ENCODE measurements at regions not wholly inside any gene's neighbourhood (a gene's known extent, or its start where the extent isn't known, plus 50 kb on each side); places are given as distances from the start of the nearest gene placed in this dataset.

- DNase-seq = peak; percentile 11
Measured at GRCh38 chr9:10674586-10674985, 61.8 kb upstream of the PTPRD start.

GRCh38 chr9:10678010-10678409 lies 65.2 kb upstream of the PTPRD start:
- no peak for DNase-seq

DNA sequence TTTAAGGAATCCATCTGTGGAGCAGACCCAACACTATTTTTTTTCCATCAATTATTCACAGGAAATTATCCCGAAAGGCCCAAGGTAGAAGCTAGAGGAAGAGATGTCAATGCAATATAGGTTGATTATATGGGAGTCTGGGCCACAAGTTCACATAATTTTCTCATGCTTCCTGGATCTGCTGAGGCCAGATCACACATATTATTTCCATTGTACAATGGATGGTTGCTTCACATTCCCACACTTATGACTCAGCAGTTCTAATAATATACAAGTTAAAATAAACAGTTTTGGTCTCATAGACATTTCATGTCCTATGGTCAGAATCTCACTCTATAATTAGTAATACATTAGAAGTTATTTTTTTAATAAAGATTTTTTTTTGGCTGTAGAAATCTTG lies 66.0 kb upstream of the PTPRD start:
- no peak for DNase-seq

DNA sequence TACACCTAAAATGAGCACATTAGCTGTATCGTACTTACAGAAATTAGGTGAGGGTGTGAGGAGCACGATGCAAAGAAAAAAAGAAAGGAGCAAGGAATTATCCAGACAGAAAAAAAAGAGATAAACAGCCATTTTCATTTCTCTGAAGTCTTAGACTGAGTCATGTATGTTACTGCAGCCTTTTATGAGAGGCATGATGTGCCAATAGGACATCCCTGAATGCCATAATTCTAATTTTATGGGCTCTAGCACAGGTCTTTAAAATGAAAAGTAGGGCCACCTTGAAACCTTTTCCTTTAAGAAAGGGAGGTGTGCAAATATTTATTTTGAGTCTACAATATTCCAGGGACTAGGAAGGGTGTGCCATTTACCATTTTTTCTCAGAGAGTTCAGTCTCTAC lies 74.1 kb upstream of the PTPRD start:
- peak; percentile 20 for DNase-seq

DNA sequence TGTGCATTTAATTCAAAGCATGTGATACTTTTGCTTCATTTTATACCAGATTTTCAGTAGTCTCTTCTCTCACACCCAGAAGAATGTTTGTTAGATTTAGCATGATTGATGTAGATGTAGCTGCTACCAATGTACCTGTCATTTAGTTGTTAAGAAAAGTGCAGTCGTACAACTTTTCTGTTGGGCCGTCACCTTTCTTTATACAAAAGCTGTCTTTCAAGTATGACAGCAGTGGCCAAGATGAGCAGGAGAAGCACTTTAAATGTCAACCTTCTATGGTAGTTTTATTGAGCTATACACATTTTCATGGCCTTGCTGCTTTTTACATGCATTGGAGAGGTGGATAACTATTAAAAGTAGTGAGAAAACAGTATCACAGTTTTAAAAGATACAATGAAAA lies 77.7 kb upstream of the PTPRD start:
- no peak for DNase-seq

GRCh38 chr9:10697044-10697443 lies 84.2 kb upstream of the PTPRD start:
- peak; percentile 12 for DNase-seq

GRCh38 chr9:10700291-10700690 lies 87.5 kb upstream of the PTPRD start:
- DNase-seq = no peak

- DNase-seq = peak; percentile 43
Measured at GRCh38 chr9:10700915-10701314, 88.1 kb upstream of the PTPRD start.

- no peak for DNase-seq
Measured at GRCh38 chr9:10701906-10702305, 89.1 kb upstream of the PTPRD start.

DNA sequence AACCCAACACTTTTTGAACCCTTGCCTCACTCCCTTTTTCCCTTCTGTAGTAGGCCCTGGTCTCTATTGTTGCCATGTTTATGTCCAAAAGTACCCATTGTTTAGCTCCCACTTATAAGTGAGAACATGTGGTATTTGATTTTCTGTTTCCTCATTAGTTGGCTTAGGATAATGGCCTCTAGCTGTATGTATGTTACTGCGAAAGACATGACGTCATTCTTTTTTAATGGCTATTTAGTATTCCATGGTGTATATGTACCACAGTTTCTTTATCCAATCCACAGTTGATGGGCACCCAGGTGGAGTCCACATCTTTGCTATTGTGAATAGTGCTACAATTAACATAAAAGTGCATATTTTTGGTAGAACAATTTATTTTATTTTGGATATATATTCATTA lies 90.3 kb upstream of the PTPRD start:
- no peak for DNase-seq

DNA sequence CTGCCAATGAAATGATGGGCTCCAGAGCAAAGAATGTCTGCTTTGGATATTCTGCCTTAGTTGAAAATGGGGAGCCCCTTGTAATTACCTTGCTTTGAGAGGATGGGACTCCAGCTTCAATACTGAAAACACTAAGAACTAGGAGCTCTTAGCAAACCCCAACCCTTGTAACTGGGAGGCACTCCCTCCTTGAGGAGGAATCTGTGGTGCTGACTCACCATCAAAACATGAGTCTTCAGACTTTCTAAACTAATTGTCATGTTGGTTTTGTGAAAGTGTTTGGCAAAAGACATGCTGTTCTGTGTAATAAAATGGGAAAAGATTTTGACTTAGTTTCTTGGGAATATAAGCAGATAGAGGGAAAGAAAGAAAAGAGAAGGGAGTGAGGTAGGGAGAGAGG lies 91.9 kb upstream of the PTPRD start:
- no peak for DNase-seq

DNA sequence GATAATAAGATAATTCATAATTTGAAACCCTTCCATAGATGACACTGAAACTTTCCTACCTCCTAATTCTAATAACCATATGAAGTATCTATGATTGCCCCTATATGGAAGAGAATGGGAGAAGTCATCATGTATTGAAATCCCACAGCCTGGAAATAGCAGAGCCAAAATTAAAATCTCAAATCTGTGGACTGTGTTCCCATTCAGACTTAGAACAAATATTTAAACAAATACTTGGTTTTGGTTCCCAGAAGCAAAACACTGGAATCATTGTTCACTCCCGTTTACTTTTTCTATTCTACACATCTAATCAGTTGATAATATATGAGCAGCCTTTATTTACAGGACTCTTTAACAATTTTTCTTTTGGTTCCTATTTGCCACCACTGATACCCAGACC lies 92.6 kb upstream of the PTPRD start:
- DNase-seq = no peak

DNA sequence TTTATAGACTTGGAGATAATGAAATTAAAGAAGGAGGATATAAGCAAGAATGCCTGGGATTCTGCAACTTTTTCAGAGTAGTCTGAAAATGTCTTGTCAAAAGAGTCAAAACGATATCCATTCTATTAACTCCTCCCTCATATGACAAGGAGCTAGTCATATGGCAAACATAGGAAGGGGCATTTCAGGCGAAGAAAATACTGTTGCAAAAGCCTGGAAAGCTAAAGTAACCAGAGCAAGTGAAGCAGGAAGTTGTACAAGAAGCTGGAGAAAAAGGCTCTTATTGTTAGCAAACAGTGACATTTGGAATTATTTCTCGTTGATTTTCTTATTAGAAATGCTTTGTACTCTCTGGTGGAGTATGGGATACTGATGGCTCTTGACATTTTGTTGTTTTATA lies 94.0 kb upstream of the PTPRD start:
- no peak for DNase-seq

DNA sequence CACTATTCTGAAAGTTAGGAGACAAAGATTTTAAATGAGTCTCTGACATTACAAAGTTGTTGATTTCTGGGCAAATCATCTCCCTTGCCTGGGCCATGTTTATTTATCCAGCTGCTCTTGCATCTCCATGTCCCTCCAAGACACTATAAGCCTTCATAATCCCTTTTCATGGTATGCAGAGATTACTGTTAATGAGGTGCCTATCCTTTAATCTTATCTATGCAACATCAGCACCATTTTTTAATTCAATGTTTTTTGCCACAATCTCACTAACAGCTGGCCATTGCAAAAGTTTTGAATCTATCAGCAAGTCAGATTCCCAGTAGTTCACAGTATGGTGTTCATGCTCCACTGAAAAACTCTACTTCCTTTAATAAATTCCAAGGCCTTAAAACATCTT lies 108.5 kb upstream of the PTPRD start:
- DNase-seq = no peak

GRCh38 chr9:10729213-10729612 lies 116.4 kb upstream of the PTPRD start:
- DNase-seq = no peak

DNA sequence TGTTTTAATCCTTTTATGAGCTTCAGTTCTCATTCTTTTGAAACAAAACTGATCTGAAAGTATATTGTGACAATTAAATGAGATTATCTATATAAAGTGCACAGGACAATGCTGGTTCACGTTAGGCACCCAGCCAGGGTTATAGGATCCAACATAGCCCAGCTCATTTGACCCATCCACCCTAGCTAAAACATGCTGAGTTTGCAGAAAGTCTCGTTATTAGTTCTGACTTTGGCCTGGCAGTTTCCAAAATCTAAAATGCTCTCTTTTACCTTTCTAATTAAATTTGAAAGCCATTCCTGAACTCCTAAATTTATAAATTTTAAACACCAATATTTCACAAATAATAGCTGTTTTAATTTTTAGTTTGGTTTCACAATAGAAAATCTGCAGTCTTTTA lies 131.9 kb upstream of the PTPRD start:
- DNase-seq = no peak

DNA sequence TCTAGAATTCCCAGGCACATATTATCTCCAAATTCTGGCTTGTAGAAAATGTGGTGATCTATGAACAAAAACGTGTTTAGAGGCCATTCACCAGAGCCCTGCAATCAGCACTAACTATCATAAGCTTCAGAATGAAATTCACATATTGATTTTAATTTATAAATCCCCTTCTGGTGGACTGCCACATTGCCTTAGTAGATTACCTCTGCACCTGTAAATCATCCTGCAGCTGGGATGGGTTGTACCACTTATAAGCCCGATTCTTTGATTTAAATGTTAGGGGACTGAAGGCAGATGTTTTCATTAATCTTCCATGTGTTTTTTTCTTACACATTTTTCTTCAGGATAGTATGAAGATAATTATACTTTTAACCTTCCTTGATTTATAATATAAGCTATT lies 140.7 kb upstream of the PTPRD start:
- DNase-seq = no peak

- DNase-seq = no peak
Measured at GRCh38 chr9:10764481-10764880, 151.7 kb upstream of the PTPRD start.

- DNase-seq = no peak
Measured at GRCh38 chr9:10773136-10773535, 160.3 kb upstream of the PTPRD start.

DNA sequence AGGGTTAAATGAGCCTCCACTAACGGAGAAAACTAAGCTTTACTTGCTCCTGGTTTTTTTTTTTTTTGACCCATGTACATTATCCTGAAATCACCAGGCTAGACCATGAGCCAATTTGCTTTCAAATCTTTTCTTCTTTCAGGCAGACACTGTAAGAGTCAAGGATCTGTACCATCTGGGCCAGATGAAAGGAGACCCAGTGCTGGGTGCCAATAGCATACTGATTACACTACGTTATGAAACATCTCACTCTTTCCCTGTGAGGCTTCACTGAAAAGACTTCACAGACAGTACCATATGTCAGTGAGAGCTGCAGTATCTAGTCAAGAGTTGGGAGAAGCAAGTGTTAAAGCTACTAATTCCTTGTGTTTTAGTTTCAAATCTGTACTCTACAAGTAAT lies 161.2 kb upstream of the PTPRD start:
- DNase-seq = peak; percentile 24

DNA sequence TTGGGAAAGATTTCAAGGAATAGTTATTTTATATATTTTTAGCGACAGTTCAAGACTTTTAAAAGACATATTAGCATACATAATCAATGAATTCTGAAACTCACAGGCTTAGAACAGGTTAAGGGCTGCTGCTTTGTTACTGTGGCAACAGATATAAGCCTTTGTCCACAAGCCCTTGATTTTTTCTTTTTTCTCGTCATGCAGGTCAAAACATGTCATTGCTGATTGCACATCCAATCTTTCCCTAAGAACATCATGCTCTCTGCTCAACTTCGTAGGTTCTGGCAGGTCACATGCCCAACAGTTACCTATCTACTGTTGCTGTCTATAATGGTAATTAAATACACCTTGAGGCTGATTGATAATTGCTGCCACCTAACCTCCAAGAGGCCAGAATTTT lies 172.5 kb upstream of the PTPRD start:
- DNase-seq = no peak

- DNase-seq = no peak
Measured at GRCh38 chr9:10793306-10793705, 180.5 kb upstream of the PTPRD start.

- no peak for DNase-seq
Measured at GRCh38 chr9:10804486-10804885, 191.7 kb upstream of the PTPRD start.

GRCh38 chr9:10806868-10807267 lies 194.1 kb upstream of the PTPRD start:
- no peak for DNase-seq

DNA sequence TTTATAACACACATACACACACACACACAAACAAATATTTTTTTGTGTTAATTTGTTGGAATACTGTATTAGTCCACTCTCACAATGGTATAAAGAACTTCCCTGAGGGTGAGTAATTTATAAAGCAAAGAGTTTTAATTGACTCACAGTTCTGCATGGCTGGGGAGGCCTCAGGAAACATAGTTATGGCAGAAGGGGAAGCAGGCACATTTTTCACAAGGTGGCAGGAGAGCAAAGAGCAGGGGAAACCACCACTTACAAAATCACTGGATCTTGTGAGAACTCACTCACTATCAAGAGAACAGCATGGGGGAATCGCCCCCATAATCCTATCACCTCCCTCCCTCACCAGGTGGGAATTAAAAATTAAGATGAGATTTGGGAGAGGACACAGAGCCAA lies 205.4 kb upstream of the PTPRD start:
- DNase-seq = no peak

- DNase-seq = no peak
Measured at GRCh38 chr9:10835791-10836463, 223.1 kb upstream of the PTPRD start.

Data from NCI-H69 (cell line).